GM12874 (cell line): ENCODE measurements at regions not wholly inside any gene's neighbourhood (a gene's known extent, or its start where the extent isn't known, plus 50 kb on each side); places are given as distances from the start of the nearest gene placed in this dataset.

ENCODE experiments used
- TF ChIP-seq, protein P1 (sequence below): IDR thresholded peaks from 2 replicates; pipeline ENCODE4 v1.5.1; 2011; ENCODE audit warnings: low read depth, mild to moderate bottlenecking, control low read depth, low read length, moderate library complexity; ENCODE audit not compliant: insufficient read depth

DNA sequence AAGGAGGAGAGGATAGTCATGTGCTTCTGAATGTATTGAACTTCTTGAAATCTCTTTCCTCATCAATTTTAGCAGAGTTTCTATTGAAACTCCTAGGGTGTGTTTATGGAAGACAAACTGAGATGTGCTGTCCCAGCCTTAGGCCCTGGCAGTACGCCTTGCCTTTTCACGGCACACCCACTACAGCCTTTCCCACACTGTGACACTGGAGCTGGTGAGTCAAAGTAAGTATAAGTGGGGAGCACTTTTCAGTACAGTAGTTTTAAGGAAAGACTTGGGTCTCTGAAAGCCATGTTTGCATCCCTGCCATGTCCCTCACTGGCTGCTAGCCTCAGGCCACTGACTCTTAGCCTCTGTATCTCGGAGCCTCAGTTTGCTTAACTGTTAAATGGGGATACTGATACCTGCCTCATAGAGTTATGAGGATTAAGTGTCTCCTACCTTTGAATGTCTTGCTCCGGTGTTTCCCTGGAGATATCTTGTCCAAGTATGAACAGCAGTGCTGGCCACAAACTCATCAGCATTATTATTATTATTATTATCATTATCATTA lies 144.7 kb upstream of the CRHR1 start:
- TF ChIP-seq, protein P1, sequence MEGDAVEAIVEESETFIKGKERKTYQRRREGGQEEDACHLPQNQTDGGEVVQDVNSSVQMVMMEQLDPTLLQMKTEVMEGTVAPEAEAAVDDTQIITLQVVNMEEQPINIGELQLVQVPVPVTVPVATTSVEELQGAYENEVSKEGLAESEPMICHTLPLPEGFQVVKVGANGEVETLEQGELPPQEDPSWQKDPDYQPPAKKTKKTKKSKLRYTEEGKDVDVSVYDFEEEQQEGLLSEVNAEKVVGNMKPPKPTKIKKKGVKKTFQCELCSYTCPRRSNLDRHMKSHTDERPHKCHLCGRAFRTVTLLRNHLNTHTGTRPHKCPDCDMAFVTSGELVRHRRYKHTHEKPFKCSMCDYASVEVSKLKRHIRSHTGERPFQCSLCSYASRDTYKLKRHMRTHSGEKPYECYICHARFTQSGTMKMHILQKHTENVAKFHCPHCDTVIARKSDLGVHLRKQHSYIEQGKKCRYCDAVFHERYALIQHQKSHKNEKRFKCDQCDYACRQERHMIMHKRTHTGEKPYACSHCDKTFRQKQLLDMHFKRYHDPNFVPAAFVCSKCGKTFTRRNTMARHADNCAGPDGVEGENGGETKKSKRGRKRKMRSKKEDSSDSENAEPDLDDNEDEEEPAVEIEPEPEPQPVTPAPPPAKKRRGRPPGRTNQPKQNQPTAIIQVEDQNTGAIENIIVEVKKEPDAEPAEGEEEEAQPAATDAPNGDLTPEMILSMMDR: no peak

DNA sequence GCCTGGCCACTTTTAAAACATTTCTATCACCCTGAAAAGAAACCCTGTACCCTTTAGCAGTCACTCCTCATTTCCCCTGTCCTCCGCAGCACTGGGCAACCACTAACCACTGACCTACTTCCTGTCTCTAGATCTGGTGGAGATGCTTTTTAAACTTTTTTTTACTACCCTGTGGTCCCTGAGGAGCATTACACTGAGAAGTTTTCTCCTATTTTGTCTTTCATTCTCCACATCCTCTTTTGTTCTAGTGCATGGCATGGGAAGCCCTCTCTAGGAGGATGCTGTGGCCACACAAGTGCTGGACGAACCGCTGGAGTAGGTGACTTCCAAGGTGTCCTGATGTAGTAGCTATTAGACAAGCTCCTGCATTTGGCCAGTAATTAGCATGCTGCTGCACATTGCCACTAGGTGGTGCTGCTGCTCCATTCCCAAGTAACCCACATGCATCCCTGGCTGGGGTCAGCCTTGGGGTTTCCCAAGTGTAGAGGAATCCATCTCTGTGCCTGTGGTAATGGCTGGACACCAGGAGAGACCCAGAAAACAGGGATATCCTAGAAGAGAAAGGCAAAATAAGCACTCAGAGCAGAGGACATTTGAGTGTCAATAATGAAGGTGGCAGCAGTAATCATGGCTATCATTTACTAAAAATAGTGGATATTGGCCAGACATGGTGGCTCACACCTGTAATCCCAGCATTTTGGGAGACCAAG lies 143.8 kb upstream of the CRHR1 start:
- TF ChIP-seq, protein P1: peak; percentile 96

DNA sequence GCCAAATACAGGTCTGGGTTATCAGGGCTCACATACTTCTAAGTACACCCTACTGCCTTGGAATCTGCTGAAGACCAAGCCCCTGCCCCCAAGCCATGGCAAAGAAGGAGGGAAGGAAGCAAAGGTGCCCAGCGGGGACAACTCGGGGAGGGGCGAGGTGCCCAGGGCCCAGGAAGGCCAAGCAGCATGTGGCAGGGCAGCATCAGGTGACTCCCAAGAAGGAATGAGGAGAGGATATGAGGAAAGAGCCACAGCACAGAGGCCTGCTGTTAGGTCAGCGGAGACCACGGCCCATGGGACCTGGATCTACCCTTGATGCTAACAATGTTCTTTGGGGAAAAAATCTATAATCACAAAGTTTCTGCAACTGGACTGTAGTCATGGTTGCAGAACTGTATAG lies 142.6 kb upstream of the CRHR1 start:
- TF ChIP-seq, protein P1: no peak

DNA sequence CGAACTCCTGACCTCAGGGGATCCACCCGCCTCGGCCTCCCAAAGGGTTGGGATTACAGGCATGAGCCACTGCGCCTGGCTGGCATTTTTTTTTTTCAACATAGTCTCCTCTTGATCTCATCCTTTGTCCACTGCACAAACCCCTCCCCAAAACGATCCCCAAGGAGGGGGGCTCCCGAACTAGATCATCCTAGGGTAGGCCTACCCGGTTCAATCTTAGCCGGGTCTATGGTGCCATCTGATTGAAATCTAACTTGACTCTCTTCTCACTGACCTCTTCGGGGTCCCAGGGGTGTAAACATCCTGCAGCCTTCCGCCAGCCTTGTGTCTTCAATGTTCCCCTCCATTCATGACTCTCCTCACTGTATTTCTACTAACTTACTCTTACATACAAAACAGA lies 140.5 kb upstream of the CRHR1 start:
- TF ChIP-seq, protein P1: no peak

DNA sequence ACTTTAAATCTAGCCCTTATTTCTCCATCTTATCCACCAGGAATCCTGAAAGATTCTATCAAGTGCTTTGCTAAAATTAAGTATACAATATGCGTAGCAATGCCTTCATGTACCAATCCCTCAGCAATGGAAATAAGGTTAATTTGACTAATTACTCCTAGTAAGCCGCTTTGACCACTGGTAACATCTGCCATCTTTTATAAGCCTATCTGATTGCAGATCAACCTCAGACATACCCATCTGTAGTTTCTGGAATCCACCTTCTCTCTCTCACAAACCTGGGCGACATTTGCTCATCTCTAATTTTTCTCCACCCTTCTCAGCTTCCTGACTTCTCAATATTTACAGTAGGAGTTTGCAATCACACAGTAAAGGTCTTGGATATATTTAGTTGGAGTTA lies 138.8 kb upstream of the CRHR1 start:
- TF ChIP-seq, protein P1: no peak

DNA sequence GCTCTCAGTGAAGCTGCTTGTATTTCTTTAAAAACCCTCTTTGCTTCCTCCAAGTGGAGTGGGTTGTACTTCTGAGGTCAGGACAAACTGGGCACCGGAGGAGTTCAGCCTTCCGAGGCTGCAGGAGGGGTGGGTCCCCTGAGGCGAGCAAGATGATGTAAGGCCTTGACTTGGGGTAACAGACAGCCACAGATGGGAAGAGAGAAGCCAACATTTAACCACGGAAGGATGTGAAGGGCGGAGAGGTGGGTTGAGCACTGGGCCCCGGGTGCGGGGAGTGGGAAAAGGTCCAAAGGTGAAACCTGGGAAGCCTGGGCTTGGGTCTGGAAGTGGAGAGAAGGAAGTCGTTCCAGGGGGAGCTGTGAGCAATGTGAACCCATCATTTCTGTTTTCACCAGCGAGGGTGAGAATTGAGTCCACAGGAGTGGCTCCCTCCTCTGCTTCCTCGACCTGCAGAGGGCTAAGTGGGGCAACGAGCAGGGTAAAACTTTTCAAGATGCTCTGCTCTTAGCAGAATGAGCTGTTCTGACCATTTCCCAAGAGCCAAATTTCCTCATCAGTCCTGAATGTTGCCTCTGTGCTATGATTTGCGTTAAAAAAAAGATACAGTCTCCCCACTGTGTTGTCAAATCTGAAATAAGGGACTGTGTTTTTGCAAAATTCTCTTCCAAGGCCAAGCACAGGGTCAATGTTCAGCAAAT lies 137.7 kb upstream of the CRHR1 start:
- TF ChIP-seq, protein P1: no peak

DNA sequence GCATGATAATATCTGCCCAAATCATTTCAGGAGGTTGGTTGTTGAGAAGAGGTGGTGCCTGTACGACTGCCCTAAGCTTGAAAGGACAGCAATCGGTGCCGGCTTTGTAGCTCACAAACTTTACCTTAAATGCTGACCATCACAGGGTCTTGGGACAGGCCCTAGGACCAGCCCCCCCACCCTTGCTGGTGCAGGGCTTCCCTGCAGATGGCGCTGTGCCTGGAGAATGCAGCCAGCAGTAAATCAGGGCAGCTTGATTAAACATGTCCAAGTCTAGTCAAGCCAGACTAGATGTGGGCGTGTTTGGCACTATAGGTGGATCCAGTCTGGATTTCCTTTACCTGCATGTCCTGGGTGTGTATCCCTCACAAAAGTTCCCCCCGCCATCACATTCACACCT lies 135.5 kb upstream of the CRHR1 start:
- TF ChIP-seq, protein P1: 0 out of 2 replicates have a peak, but pooled peaks have one; percentile 23
